ENCODE measurements at regions not wholly inside any gene's neighbourhood (a gene's known extent, or its start where the extent isn't known, plus 50 kb on each side); places are given as distances from the start of the nearest gene placed in this dataset.

GRCh38 chr16:63244631-63245030, 1208.4 kb upstream of the CDH8 start:
- DNase-seq (ENCODE audit: low read depth), result no peak

GRCh38 chr16:63241497-63242028, 1205.3 kb upstream of the CDH8 start:
- DNase-seq (ENCODE audit: low read depth), result no peak

- DNase-seq (ENCODE audit: low read depth), result no peak
Observed at GRCh38 chr16:63239065-63239570, 1202.9 kb upstream of the CDH8 start.

- no peak for DNase-seq (ENCODE audit: low read depth)
Observed at GRCh38 chr16:63230421-63231040, 1194.3 kb upstream of the CDH8 start.

DNA sequence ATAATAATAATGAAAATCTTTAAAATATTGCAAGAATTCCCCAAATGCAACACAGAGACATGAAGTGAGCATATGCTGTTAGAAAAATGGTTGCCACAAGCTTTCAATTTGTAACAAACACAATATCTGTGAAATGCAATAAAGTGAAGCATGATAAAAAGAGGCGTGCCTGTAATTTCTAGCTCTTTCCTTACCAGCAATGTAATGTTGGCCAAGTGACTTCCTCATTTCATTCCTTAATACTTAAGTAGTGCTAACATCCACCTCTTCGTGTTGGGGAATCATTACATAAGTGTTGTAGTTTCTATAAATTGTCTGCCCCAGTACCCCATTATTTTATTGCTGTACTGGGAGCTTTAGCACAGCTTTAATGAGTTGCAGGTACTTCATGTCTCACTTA, 1192.0 kb upstream of the CDH8 start:
- no peak for DNase-seq (ENCODE audit: low read depth)

- DNase-seq (ENCODE audit: low read depth), result no peak
Observed at GRCh38 chr16:63223851-63224250, 1187.6 kb upstream of the CDH8 start.

DNA sequence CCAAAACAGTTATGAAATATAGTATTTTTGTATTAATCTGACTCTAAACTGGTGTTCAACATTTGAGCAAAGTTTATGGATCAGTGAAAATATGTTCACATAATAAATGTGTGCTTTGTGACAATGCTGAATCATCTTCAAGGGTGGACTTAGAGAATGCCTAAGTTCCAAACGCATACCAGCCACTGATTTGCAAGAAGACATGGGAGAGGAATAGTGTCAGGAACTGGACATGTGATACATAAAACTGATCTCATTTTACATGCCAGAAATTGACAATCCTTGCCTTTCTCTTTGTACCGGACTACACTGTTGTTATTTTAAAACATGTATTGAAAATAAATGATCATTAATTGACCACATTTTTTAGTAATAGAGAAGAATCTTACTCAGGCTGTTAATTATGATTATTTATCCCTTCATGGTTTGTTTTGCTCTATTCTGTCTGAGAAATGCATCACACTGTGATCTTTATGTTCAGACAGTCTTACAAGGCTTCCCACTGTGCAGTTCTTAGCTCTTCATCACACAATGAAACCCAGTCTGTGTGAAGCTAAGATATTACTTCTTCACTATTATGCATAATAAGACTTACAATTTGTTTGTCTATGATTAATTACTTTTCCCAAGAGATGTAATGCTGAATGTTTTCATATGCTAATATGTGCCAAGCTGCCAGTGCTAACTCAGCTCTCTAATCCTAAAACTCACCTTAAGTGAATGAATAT, 1180.6 kb upstream of the CDH8 start:
- DNase-seq (ENCODE audit: low read depth), result no peak

DNA sequence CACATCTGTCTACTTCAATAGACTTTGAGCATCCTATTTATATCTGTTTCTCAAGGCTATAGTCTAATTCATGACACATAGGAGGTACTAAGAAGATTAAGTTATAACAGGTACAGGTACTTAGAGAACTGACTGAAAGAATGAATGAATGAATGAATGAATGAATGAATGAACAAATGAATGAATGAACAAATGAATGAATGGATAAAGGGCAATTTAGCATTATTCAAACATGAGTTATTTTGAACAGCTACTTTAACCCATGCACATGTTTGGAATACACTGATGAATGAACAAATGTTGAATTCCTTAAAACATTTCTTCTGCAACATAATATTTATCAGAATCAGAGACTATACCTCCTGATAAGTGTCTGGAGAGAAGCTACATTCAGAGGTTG, 1165.6 kb upstream of the CDH8 start:
- DNase-seq (ENCODE audit: low read depth), result no peak

- no peak for DNase-seq (ENCODE audit: low read depth)
Observed at GRCh38 chr16:63200940-63201339, 1164.7 kb upstream of the CDH8 start.

DNA sequence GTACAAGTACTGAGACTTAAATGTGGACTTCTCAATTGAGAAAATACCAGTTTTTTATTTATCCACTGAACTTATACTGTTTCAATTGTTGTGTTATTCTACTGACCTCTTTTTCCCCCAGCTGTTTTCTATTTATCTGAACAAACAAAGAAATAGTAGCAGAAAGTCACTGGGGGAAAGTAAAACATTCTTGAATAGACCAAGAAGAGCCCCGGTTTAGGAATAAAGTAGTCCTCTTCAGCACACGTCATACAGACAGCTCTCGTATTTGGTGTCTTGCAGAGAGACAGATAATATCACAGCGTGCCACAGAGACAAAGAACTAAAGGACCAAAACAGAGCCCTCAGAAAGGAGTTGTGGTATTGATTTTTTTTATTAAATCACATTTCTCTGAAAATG, 1159.1 kb upstream of the CDH8 start:
- no peak for DNase-seq (ENCODE audit: low read depth)

DNA sequence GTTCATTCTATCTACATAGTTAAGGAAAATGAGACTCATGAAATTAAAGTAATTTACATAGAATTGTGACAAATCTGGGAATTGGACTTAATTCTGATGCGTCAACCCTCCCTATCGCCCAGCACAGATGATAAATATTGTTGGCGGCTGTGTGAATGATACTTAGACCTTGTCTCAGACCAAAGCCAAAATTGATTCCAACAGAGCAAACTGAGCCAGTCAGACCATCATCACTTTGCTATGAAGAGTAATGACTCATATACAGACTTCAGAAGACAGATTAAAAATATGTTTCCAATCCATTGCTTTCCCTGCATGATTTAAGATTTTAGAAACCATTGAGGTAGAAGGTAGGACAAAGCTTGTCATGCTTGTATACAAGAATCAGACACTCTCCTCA, 1156.7 kb upstream of the CDH8 start:
- DNase-seq (ENCODE audit: low read depth), result no peak

DNA sequence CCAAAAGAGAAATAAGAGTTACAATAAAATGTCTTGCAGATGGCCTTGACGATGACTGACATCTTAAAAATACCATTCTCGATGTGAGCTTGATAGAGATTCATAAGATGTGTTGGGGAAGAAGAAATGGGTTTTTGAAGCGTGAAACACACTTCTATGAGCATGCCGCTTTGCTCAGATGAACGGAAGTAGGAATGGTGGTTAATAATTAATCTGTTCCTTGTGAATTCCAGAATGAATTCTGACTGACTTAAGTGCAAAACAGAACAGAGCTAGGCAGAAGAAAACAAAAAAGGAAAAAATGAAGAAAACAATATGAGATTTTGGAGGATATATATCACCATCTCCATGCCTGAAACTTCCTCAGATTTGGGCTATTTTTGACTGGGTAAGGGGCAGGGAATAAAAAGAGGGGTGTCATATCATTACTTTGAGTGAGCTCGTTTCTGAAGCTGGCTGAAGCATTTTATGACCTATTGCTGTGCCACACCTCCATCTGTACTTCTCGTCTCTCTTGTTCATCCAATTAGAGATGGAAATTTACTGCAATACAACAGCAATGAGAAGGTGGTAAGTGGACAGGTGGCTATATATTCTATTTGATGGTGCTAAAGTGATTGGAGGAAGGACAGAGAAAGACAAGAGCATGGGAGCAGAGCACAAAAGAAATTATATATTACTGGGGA, 1152.0 kb upstream of the CDH8 start:
- DNase-seq (ENCODE audit: low read depth), result no peak

DNA sequence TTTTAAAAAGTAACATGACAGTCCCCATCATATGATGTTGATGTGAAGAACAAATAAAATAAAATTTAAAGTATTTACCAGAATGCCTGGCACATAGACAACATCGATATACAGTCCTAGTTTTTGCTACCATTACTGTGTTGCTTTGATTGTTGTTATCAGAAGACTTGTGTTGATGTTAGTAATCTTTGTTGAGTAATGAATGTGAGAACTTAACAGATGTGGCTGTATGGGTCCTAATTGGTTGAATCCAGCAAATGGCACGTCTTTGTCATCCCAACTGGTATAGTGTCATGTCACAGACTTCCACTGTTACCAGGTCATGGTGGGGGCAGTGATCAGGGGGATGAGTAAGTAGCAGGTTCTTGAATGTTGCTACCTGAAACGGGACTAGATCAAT, 1151.4 kb upstream of the CDH8 start:
- DNase-seq (ENCODE audit: low read depth), result no peak

GRCh38 chr16:63185235-63185780, 1149.1 kb upstream of the CDH8 start:
- no peak for DNase-seq (ENCODE audit: low read depth)

DNA sequence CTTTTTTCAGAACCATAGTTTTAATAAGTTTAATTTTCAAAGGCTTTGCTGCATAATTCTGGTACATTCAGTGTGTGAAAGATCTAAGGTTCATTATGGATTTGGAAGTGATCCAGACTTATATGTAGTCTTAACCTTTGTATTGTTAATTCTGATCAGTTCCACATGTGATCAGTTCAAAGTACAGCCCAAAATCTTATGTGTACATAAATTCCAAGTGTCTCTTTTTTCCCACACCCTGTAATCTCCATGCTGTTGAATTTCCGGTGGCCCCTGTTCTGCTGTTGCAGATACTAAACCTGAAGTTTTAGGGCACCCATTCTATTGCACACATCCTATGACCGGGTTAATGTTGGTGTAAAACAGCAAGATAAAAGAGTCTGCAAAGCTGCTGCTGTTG, 1147.5 kb upstream of the CDH8 start:
- no peak for DNase-seq (ENCODE audit: low read depth)

DNA sequence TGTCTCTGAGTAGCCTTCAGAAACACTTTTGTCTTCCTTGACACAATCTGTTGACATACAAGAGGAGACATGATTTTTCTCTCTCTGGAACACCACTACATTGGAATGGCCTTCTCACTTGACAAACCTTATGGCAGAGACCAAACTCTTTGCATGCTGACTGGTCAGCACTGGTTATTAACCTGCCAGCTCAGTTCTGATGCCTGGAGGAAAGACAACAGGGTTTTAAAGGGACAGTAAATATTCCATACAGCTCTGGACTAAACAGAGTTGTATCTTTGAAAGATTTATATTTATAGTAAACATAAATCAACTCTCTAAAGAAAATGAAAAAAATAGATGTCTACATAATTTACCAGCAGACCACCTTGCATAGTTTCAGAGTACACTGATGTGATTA, 1139.1 kb upstream of the CDH8 start:
- no peak for DNase-seq (ENCODE audit: low read depth)

GRCh38 chr16:63174801-63175200, 1138.6 kb upstream of the CDH8 start:
- DNase-seq (ENCODE audit: low read depth), result no peak

GRCh38 chr16:63171545-63171944, 1135.3 kb upstream of the CDH8 start:
- no peak for DNase-seq (ENCODE audit: low read depth)

DNA sequence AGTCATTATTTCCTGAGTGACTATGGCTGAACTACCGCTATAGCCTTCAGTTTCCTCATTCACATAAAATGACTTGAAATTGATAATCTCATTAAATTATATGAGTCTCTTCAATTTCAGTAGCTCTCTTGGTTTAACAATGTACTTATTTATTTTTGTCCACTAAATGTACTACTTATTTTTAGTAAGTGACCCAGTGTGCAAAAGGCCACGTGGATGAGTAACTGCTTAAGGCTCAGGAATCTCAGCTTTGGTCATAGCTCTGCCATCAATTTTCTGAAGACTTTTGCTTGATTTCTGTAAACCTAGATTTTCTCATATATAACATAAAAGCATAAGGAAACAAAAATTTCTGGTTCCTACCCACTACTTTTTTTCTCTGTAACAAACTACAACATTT, 1132.9 kb upstream of the CDH8 start:
- no peak for DNase-seq (ENCODE audit: low read depth)

DNA sequence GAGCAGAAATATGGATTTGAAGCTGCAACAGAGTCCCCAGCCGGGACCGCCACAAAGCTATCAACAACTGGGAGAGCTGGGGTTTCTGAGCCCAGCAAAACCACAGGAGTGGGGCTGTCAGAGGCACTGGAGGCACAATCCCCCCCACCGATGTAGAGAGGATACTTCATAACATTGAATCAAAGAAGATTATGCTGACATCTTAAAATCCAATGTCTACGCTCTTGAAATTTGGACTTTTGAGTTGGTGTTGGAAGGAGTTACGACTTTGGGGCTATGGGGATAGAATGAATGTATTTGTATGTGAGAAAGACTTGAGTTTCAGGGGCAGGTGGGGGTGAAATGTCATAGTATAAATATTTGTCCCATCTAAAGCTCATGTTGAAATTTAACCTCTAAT, 1121.6 kb upstream of the CDH8 start:
- no peak for DNase-seq (ENCODE audit: low read depth)

DNA sequence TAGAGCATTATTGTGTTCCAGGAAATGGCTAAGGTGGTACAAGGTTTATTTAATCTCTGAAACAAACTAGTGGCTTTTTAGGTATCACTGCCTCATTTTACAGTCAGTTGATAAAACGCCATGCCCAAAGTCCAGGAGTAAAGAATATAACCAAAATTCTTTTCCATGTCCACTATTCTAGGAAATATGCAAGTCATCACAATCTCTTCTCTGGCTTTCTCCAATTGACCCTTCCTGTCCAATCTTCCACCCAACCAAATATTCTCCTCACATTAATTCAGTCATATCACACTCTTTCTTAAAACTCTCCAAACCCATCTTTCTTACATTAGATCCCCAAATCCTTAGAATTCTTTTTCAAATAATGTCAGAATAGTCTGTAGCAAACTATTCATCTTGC, 1110.0 kb upstream of the CDH8 start:
- no peak for DNase-seq (ENCODE audit: low read depth)

- no peak for DNase-seq (ENCODE audit: low read depth)
Observed at GRCh38 chr16:63145411-63145810, 1109.2 kb upstream of the CDH8 start.

- DNase-seq (ENCODE audit: low read depth), result no peak
Observed at GRCh38 chr16:63135069-63135468, 1098.8 kb upstream of the CDH8 start.
